Frontal cortex (tissue), 3 donors: ENCODE measurements at regions not wholly inside any gene's neighbourhood (a gene's known extent, or its start where the extent isn't known, plus 50 kb on each side); places are given as distances from the start of the nearest gene placed in this dataset.
"Not testable (repeated sequence)": the region's sequence is repeated elsewhere in the genome, so short reads cannot be mapped to it uniquely, and the experiment has no call there.

ENCODE experiments used
- DNase-seq, 2 donors: peaks; one replicate each; pipeline ENCODE4 v3.0.0; 2012; ENCODE audit warnings: low spot score in 2 of 2
- FAIRE-seq: peaks from 2 replicates; lab custom pipeline; 2012; peaks lifted over from hg19 to GRCh38; lab: Jason Lieb, UNC
- donor health status: control.
- donor health status: control.
- donor health status: control.

GRCh38 chr3:16066975-16067374 lies 107.5 kb upstream of the GALNT15 start:
- no peak for DNase-seq
- FAIRE-seq: no peak

- FAIRE-seq (no peak), DNase-seq (no peak)
These were observed 106.5 kb upstream of the GALNT15 start for GRCh38 chr3:16067837-16068471.

GRCh38 chr3:16069149-16069922 lies 105.1 kb upstream of the GALNT15 start:
- DNase-seq (no peak), FAIRE-seq (no peak)

- FAIRE-seq (no peak), DNase-seq (no peak)
These were observed 103.8 kb upstream of the GALNT15 start for GRCh38 chr3:16070707-16071106.

- FAIRE-seq (no peak), DNase-seq (no peak)
These were observed 103.3 kb upstream of the GALNT15 start for GRCh38 chr3:16071206-16071605.

- no peak for DNase-seq
- no peak for FAIRE-seq
These were observed 101.9 kb upstream of the GALNT15 start for GRCh38 chr3:16072420-16073110.

GRCh38 chr3:16073203-16073602 lies 101.3 kb upstream of the GALNT15 start:
- FAIRE-seq (no peak), DNase-seq (no peak)

- FAIRE-seq, DNase-seq: not testable (repeated sequence)
These were observed 100.3 kb upstream of the GALNT15 start for GRCh38 chr3:16073990-16074671.

- FAIRE-seq: no peak
- DNase-seq: no peak
These were observed 98.8 kb upstream of the GALNT15 start for GRCh38 chr3:16075647-16076046.

- no peak for FAIRE-seq
- DNase-seq: no peak
These were observed 97.9 kb upstream of the GALNT15 start for GRCh38 chr3:16076564-16076963.

- not testable (repeated sequence) for DNase-seq, FAIRE-seq
These were observed 97.3 kb upstream of the GALNT15 start for GRCh38 chr3:16077146-16077545.

GRCh38 chr3:16077681-16078080 lies 96.8 kb upstream of the GALNT15 start:
- not testable (repeated sequence) for FAIRE-seq, DNase-seq

GRCh38 chr3:16079519-16079918 lies 95.0 kb upstream of the GALNT15 start:
- DNase-seq (no peak), FAIRE-seq (no peak)

- DNase-seq (no peak), FAIRE-seq (no peak)
These were observed 92.8 kb upstream of the GALNT15 start for GRCh38 chr3:16081661-16082060.

GRCh38 chr3:16084887-16085286 lies 89.6 kb upstream of the GALNT15 start:
- DNase-seq (no peak), FAIRE-seq (no peak)

- FAIRE-seq: no peak
These were observed 89.1 kb upstream of the GALNT15 start for GRCh38 chr3:16085410-16085809.

GRCh38 chr3:16085884-16086608 lies 88.4 kb upstream of the GALNT15 start:
- DNase-seq: peak; percentile 37 to 55
- no peak for FAIRE-seq

More at GRCh38 chr3:16085410-16085809, 89.1 kb upstream of the GALNT15 start:
- DNase-seq: no peak

GRCh38 chr3:16086690-16087089 lies 87.8 kb upstream of the GALNT15 start:
- DNase-seq (no peak), FAIRE-seq (no peak)

GRCh38 chr3:16088496-16088895 lies 86.0 kb upstream of the GALNT15 start:
- no peak for DNase-seq
- no peak for FAIRE-seq

- FAIRE-seq: no peak
These were observed 85.0 kb upstream of the GALNT15 start for GRCh38 chr3:16089521-16089920.

More at GRCh38 chr3:16089521-16089920, 85.0 kb upstream of the GALNT15 start:
- DNase-seq: no peak
